K562 (cell line): ENCODE measurements at regions not wholly inside any gene's neighbourhood (a gene's known extent, or its start where the extent isn't known, plus 50 kb on each side); places are given as distances from the start of the nearest gene placed in this dataset.

ENCODE experiments used
- ATAC-seq: fragments of 200-7000 bp; cut with Tn5 transposase; 3 replicates; pipeline ENCODE4 v1.9.1; 2020; ENCODE audit warnings: moderate library complexity
- BruUV-seq: library from RNA; stranded (reverse); fragments of 400-500 nt; replicated peaks from 2 replicates; lab custom pipeline; 2021; lab: Mats Ljungman, UMichigan
- CTCF ChIA-PET: fragments of 300-600 bp; formaldehyde crosslinking; extraction: SDS; loops from one replicate; lab custom pipeline; 2021; ENCODE audit warnings: low intra/inter-chr PET ratio; lab: Yijun Ruan, JAX
- POLR2A ChIA-PET: fragments of 300-600, 350-650 bp; sonication (Branson Sonifier 250); formaldehyde crosslinking; extraction: SDS; loops from one replicate; lab custom pipeline; 2021; ENCODE audit warnings: antibody characterized with exemption, inconsistent platforms; lab: Yijun Ruan, JAX
- DNase-seq, 4 experiments: peaks; one replicate each; pipeline versions ENCODE4 v3.0.0 to v3.0.0-alpha.2; 2011 to 2018; ENCODE audit warnings: low spot score in 3 of 4, mixed read lengths in 3 of 4; ENCODE audit errors: extremely low read depth in 1 of 4
- FAIRE-seq: peaks from 2 replicates; lab custom pipeline; 2011; peaks lifted over from hg19 to GRCh38; lab: Jason Lieb, UNC
- H2AFZ ChIP-seq: 2 replicates; pipeline ENCODE4 v1.6.0; 2011; ENCODE audit warnings: low read depth, low read length, control low read depth, inconsistent platforms
- H3K27ac ChIP-seq: fragments of 200-600 bp; 3 replicates; pipeline ENCODE4 v1.8.0; 2011; ENCODE audit warnings: low read depth, mild to moderate bottlenecking, control low read depth, inconsistent platforms, low read length, moderate library complexity, mixed read lengths; ENCODE audit errors: extremely low read depth
- H3K27me3 ChIP-seq, 2 experiments: fragments of 300-600 bp in 1 of 2; 2 replicates in 1 of 2; 3 replicates in 1 of 2; pipeline versions ENCODE4 v1.6.0 to v1.8.0; 2011; ENCODE audit warnings: inconsistent platforms in 2 of 2, low read length in 2 of 2, mild to moderate bottlenecking in 1 of 2, mixed read lengths in 1 of 2, moderate library complexity in 1 of 2; ENCODE audit not compliant: control insufficient read depth in 2 of 2, insufficient read depth in 2 of 2
- H3K36me3 ChIP-seq: fragments of 300-600 bp; 3 replicates; pipeline ENCODE4 v1.8.0; 2011; ENCODE audit warnings: mild to moderate bottlenecking, low read length, inconsistent platforms; ENCODE audit not compliant: control insufficient read depth, insufficient read depth
- H3K4me1 ChIP-seq, 2 experiments: fragments of 200-600 bp in 1 of 2; replicated peaks in 1 of 2; 2 replicates in 1 of 2; 3 replicates in 1 of 2; pipeline versions ENCODE4 v1.5.1 to v1.8.0; 2011; ENCODE audit warnings: inconsistent platforms in 2 of 2, low read length in 2 of 2, mild to moderate bottlenecking in 1 of 2, mixed read lengths in 1 of 2, moderate library complexity in 1 of 2; ENCODE audit not compliant: control insufficient read depth in 2 of 2, insufficient read depth in 2 of 2
- H3K4me2 ChIP-seq: 2 replicates; pipeline ENCODE4 v1.6.1; 2011; ENCODE audit warnings: low read length, control low read depth, inconsistent platforms, mixed read lengths; ENCODE audit not compliant: insufficient read depth
- H3K4me3 ChIP-seq: fragments of 200-600 bp; sonication (generic), shearing (Covaris generic); 2 replicates; pipeline ENCODE4 v1.5.1; 2016; ENCODE audit warnings: control low read depth, inconsistent platforms
- H3K79me2 ChIP-seq: fragments of 200-600 bp; 3 replicates; pipeline ENCODE4 v1.8.0; 2011; ENCODE audit warnings: low read length, inconsistent platforms; ENCODE audit not compliant: control insufficient read depth, insufficient read depth
- H3K9ac ChIP-seq, 2 experiments: 2 replicates each; pipeline versions ENCODE4 v1.6.0 to v1.6.1; 2011; ENCODE audit warnings: low read depth in 2 of 2, low read length in 2 of 2, control low read depth in 1 of 2, inconsistent platforms in 1 of 2, mild to moderate bottlenecking in 1 of 2, mixed read lengths in 1 of 2; ENCODE audit not compliant: insufficient read depth in 1 of 2
- H3K9me1 ChIP-seq: one replicate; pipeline ENCODE4 v1.6.0; 2011; ENCODE audit warnings: inconsistent platforms, mild to moderate bottlenecking, low read length, moderate library complexity; ENCODE audit not compliant: control insufficient read depth, insufficient read depth
- H3K9me3 ChIP-seq: replicated peaks from 2 replicates; pipeline ENCODE4 v1.5.1; 2011; ENCODE audit warnings: low read depth, low read length, inconsistent platforms; ENCODE audit not compliant: control insufficient read depth, insufficient read depth
- H4K20me1 ChIP-seq: replicated peaks from 2 replicates; pipeline ENCODE4 v1.6.1; 2011; ENCODE audit warnings: low read length, inconsistent platforms, mixed read lengths; ENCODE audit not compliant: control insufficient read depth, insufficient read depth
- ATF1 ChIP-seq, 2 experiments: fragments of 450-650 bp in 1 of 2; IDR thresholded peaks; 2 replicates each; pipeline ENCODE4 v1.6.1; 2016; ENCODE audit warnings: missing compliant biosample characterization in 1 of 2, missing genetic modification characterization in 1 of 2
- MAFK ChIP-seq: IDR thresholded peaks from 2 replicates; pipeline ENCODE4 v1.6.1; 2011; ENCODE audit warnings: low read length, improper control_type of control experiment
- MBD1 ChIP-seq: fragments of 250-450 bp; sonication (Bioruptor Pico); IDR thresholded peaks from 2 replicates; pipeline ENCODE4 v1.8.0; 2022; ENCODE audit warnings: inconsistent platforms
- PATZ1 ChIP-seq: fragments of 250-450 bp; sonication (Bioruptor Pico); IDR thresholded peaks from 2 replicates; pipeline ENCODE4 v1.5.0; 2020; ENCODE audit warnings: mild to moderate bottlenecking, borderline replicate concordance
- TCFL5 ChIP-seq: fragments of 250-450 bp; sonication (Bioruptor Pico); conservative IDR thresholded peaks from 2 replicates; pipeline ENCODE4 v1.6.1; 2021; ENCODE audit warnings: mild to moderate bottlenecking, moderate library complexity, matching md5 sums
- TRIM24 ChIP-seq, 2 experiments: fragments of 450-650 bp; IDR thresholded peaks; 2 replicates each; pipeline ENCODE4 v1.6.1; 2016
- ZBTB34 ChIP-seq: fragments of 250-450 bp; sonication (Bioruptor Pico); IDR thresholded peaks from 2 replicates; pipeline ENCODE4 v1.8.0; 2021; ENCODE audit warnings: mild to moderate bottlenecking, moderate library complexity
- ZNF583 ChIP-seq: fragments of 250-450 bp; sonication (Bioruptor Pico); IDR thresholded peaks from 2 replicates; pipeline ENCODE4 v1.4.0; 2020
- WGBS: fragments of 100-300 bp; shearing (Covaris generic); methylation state at CpG from one replicate; pipeline ENCODE4 v1.1.6; 2016; ENCODE audit warnings: low coverage, mixed read lengths; ENCODE audit not compliant: insufficient coverage; ENCODE audit errors: missing lambda C conversion rate; 5-methylcytosine and 5-hydroxymethylcytosine counted together
- in situ Hi-C: fragments of 300-500 bp; cut with MboI; formaldehyde crosslinking; loops from 4 replicates; pipeline ENCODE4 v1.15.0; 2018; ENCODE audit warnings: inconsistent platforms, mixed read lengths
- intact Hi-C: fragments of 100-400 bp; cut with micrococcal nuclease; formaldehyde crosslinking; loops from 2 replicates; pipeline ENCODE4 v1.14.2; 2022

GRCh38 chr2:19674051-19675002 lies 227.5 kb downstream of the TTC32 start:
- no peaks in the 10 kb centered on the region for H3K36me3 ChIP-seq
- no peaks in the 10 kb centered on the region for H3K9me3 ChIP-seq
- ATAC-seq = no peak
- no peaks in the 10 kb centered on the region for H3K79me2 ChIP-seq
- TF ChIP-seq ZBTB34 (no peak), PATZ1 (no peak), TRIM24 (IDR thresholded peaks at IDR 0.05) (no peak), TCFL5 (no peak), ATF1 (CRISPR knock-in tag; IDR thresholded peaks at IDR 0.05) (no peak), ATF1 (tag; IDR thresholded peaks at IDR 0.05) (no peak), ZNF583 (no peak), MAFK (no peak), MBD1 (CRISPR knock-in tag) (no peak)
- TF ChIP-seq, all 486 proteins: peak for 0
- in situ Hi-C loops = no loop called here
- intact Hi-C loops = no loop called here
- Histone ChIP-seq H3K4me1 (no peaks in the 10 kb centered on the region), H3K27ac (no peak overlapping the region), H3K27me3 (peaks cover 0 to 30% of the 10 kb centered on the region in 2 experiments; a peak in 3 of 5 replicates), H3K9ac (no peak overlapping the region), H3K9me1 (no peaks in the 10 kb centered on the region), H2AFZ (no peak overlapping the region), H3K4me2 (no peak overlapping the region), H3K4me3 (no peak overlapping the region), H4K20me1 (no peaks in the 10 kb centered on the region)
- POLR2A ChIA-PET = no interaction called here
- WGBS = 0% methylated on average over 16 of the region's 16 CpGs
- BruUV-seq = no TSS peak
- no peak for DNase-seq
- FAIRE-seq = no peak
- CTCF ChIA-PET = no interaction called here
